Dendritic cell treated with granulocyte-macrophage colony-stimulating factor and Interleukin-4, amounts not matched to agents 40 ng/mL and 50 ng/mL, for 4 days (primary cell): ENCODE measurements at regions not wholly inside any gene's neighbourhood (a gene's known extent, or its start where the extent isn't known, plus 50 kb on each side); places are given as distances from the start of the nearest gene placed in this dataset.

Source experiments
- H3K27ac Mint-ChIP-seq: one replicate; pipeline ENCODE4 v1.8.0; 2022; ENCODE audit warnings: mild to moderate bottlenecking, mixed read lengths
- H3K27me3 Mint-ChIP-seq: one replicate; pipeline ENCODE4 v1.8.0; 2022; ENCODE audit warnings: mild to moderate bottlenecking, mixed read lengths
- H3K36me3 Mint-ChIP-seq: one replicate; pipeline ENCODE4 v1.8.0; 2022; ENCODE audit warnings: low read depth, mixed read lengths
- H3K4me1 Mint-ChIP-seq: one replicate; pipeline ENCODE4 v1.8.0; 2022; ENCODE audit warnings: low read depth, mixed read lengths
- H3K4me3 Mint-ChIP-seq: one replicate; pipeline ENCODE4 v1.8.0; 2022; ENCODE audit warnings: mild to moderate bottlenecking, moderate library complexity, mixed read lengths
- H3K9me3 Mint-ChIP-seq: one replicate; pipeline ENCODE4 v1.8.0; 2022; ENCODE audit warnings: mixed read lengths
- intact Hi-C: fragments of 100-400 bp; cut with micrococcal nuclease; formaldehyde crosslinking; loops from one replicate; pipeline ENCODE4 v1.15.0; 2022

GRCh38 chr11:92382311-92382710 is 157.7 kb downstream of the FAT3 start:
- Mint-ChIP-seq H3K27ac (no peak overlapping the region), H3K9me3 (peaks cover 9% of the 10 kb centered on the region), H3K4me3 (no peak overlapping the region), H3K36me3 (no peaks in the 10 kb centered on the region), H3K4me1 (no peaks in the 10 kb centered on the region), H3K27me3 (no peaks in the 10 kb centered on the region)
- intact Hi-C loops, result no loop called here

GRCh38 chr11:92383430-92383829 is 158.8 kb downstream of the FAT3 start:
- Mint-ChIP-seq H3K4me3 (no peak overlapping the region), H3K4me1 (no peaks in the 10 kb centered on the region), H3K9me3 (peaks cover 9% of the 10 kb centered on the region), H3K27ac (no peak overlapping the region), H3K27me3 (no peaks in the 10 kb centered on the region), H3K36me3 (no peaks in the 10 kb centered on the region)
- intact Hi-C loops, result no loop called here

- no peaks in the 10 kb centered on the region for H3K36me3 Mint-ChIP-seq
- H3K27me3 Mint-ChIP-seq, result no peaks in the 10 kb centered on the region
- H3K9me3 Mint-ChIP-seq, result peaks cover 9% of the 10 kb centered on the region
- intact Hi-C loops, result no loop called here
- no peak overlapping the region for H3K4me3 Mint-ChIP-seq
- H3K4me1 Mint-ChIP-seq, result no peaks in the 10 kb centered on the region
- no peak overlapping the region for H3K27ac Mint-ChIP-seq
These were observed 159.7 kb downstream of the FAT3 start for GRCh38 chr11:92384358-92384757.

- Mint-ChIP-seq H3K4me1 (no peaks in the 10 kb centered on the region), H3K27ac (no peak overlapping the region), H3K9me3 (peaks cover 5% of the 10 kb centered on the region), H3K36me3 (no peaks in the 10 kb centered on the region), H3K27me3 (no peaks in the 10 kb centered on the region), H3K4me3 (no peak overlapping the region)
- intact Hi-C loops, result no loop called here
These were observed 160.2 kb downstream of the FAT3 start for GRCh38 chr11:92384802-92385201.

- no peaks in the 10 kb centered on the region for H3K27me3 Mint-ChIP-seq
- H3K27ac Mint-ChIP-seq, result no peak overlapping the region
- H3K36me3 Mint-ChIP-seq, result no peaks in the 10 kb centered on the region
- H3K4me3 Mint-ChIP-seq, result no peak overlapping the region
- H3K9me3 Mint-ChIP-seq, result no peaks in the 10 kb centered on the region
- intact Hi-C loops, result no loop called here
- H3K4me1 Mint-ChIP-seq, result no peaks in the 10 kb centered on the region
These were observed 162.0 kb downstream of the FAT3 start for GRCh38 chr11:92386577-92386976.

- no peak overlapping the region for H3K4me3 Mint-ChIP-seq
- no peaks in the 10 kb centered on the region for H3K9me3 Mint-ChIP-seq
- no peaks in the 10 kb centered on the region for H3K36me3 Mint-ChIP-seq
- no peaks in the 10 kb centered on the region for H3K27me3 Mint-ChIP-seq
- intact Hi-C loops, result no loop called here
- H3K4me1 Mint-ChIP-seq, result no peaks in the 10 kb centered on the region
- no peak overlapping the region for H3K27ac Mint-ChIP-seq
These were observed 163.2 kb downstream of the FAT3 start for GRCh38 chr11:92387859-92388258.

GRCh38 chr11:92388380-92388779 is 163.8 kb downstream of the FAT3 start:
- no peaks in the 10 kb centered on the region for H3K4me1 Mint-ChIP-seq

GRCh38 chr11:92390783-92391182 is 166.2 kb downstream of the FAT3 start:
- no peak overlapping the region for H3K27ac Mint-ChIP-seq
- H3K4me1 Mint-ChIP-seq, result no peaks in the 10 kb centered on the region
- H3K27me3 Mint-ChIP-seq, result no peaks in the 10 kb centered on the region
- intact Hi-C loops, result no loop called here
- H3K4me3 Mint-ChIP-seq, result no peak overlapping the region
- H3K36me3 Mint-ChIP-seq, result no peaks in the 10 kb centered on the region
- H3K9me3 Mint-ChIP-seq, result no peaks in the 10 kb centered on the region

More at GRCh38 chr11:92388380-92388779, 163.8 kb downstream of the FAT3 start:
- Mint-ChIP-seq H3K27ac (no peak overlapping the region), H3K9me3 (no peaks in the 10 kb centered on the region), H3K4me3 (no peak overlapping the region), H3K36me3 (no peaks in the 10 kb centered on the region), H3K27me3 (no peaks in the 10 kb centered on the region)
- intact Hi-C loops, result no loop called here

GRCh38 chr11:92391364-92391763 is 166.7 kb downstream of the FAT3 start:
- Mint-ChIP-seq H3K9me3 (no peaks in the 10 kb centered on the region), H3K27ac (no peak overlapping the region), H3K4me3 (no peak overlapping the region), H3K36me3 (no peaks in the 10 kb centered on the region), H3K27me3 (no peaks in the 10 kb centered on the region), H3K4me1 (no peaks in the 10 kb centered on the region)
- intact Hi-C loops, result no loop called here

GRCh38 chr11:92391808-92392207 is 167.2 kb downstream of the FAT3 start:
- Mint-ChIP-seq H3K36me3 (no peaks in the 10 kb centered on the region), H3K27ac (no peak overlapping the region), H3K27me3 (no peaks in the 10 kb centered on the region), H3K9me3 (no peaks in the 10 kb centered on the region), H3K4me3 (no peak overlapping the region), H3K4me1 (no peaks in the 10 kb centered on the region)
- intact Hi-C loops, result no loop called here

- Mint-ChIP-seq H3K36me3 (no peaks in the 10 kb centered on the region), H3K4me3 (no peak overlapping the region), H3K9me3 (no peaks in the 10 kb centered on the region)
These were observed 168.6 kb downstream of the FAT3 start for GRCh38 chr11:92393218-92393617.

GRCh38 chr11:92396133-92396532 is 171.5 kb downstream of the FAT3 start:
- intact Hi-C loops, result no loop called here
- Mint-ChIP-seq H3K27me3 (no peaks in the 10 kb centered on the region), H3K36me3 (no peaks in the 10 kb centered on the region), H3K27ac (no peak overlapping the region), H3K9me3 (no peaks in the 10 kb centered on the region), H3K4me1 (no peaks in the 10 kb centered on the region), H3K4me3 (no peak overlapping the region)

More at GRCh38 chr11:92393218-92393617, 168.6 kb downstream of the FAT3 start:
- Mint-ChIP-seq H3K27ac (no peak overlapping the region), H3K4me1 (no peaks in the 10 kb centered on the region), H3K27me3 (no peaks in the 10 kb centered on the region)
- intact Hi-C loops, result no loop called here

- no peaks in the 10 kb centered on the region for H3K36me3 Mint-ChIP-seq
- no peak overlapping the region for H3K4me3 Mint-ChIP-seq
- H3K9me3 Mint-ChIP-seq, result no peaks in the 10 kb centered on the region
- no peaks in the 10 kb centered on the region for H3K4me1 Mint-ChIP-seq
- intact Hi-C loops, result no loop called here
- H3K27me3 Mint-ChIP-seq, result no peaks in the 10 kb centered on the region
- no peak overlapping the region for H3K27ac Mint-ChIP-seq
These were observed 172.7 kb downstream of the FAT3 start for GRCh38 chr11:92397221-92397755.

- no peaks in the 10 kb centered on the region for H3K4me1 Mint-ChIP-seq
- H3K4me3 Mint-ChIP-seq, result no peak overlapping the region
- no peaks in the 10 kb centered on the region for H3K36me3 Mint-ChIP-seq
- H3K27me3 Mint-ChIP-seq, result no peaks in the 10 kb centered on the region
- intact Hi-C loops, result no loop called here
- H3K9me3 Mint-ChIP-seq, result no peaks in the 10 kb centered on the region
- H3K27ac Mint-ChIP-seq, result no peak overlapping the region
These were observed 175.1 kb downstream of the FAT3 start for GRCh38 chr11:92399705-92400104.

GRCh38 chr11:92401520-92401919 is 176.9 kb downstream of the FAT3 start:
- intact Hi-C loops, result no loop called here
- H3K27me3 Mint-ChIP-seq, result no peaks in the 10 kb centered on the region
- H3K27ac Mint-ChIP-seq, result no peak overlapping the region
- no peaks in the 10 kb centered on the region for H3K36me3 Mint-ChIP-seq
- H3K4me3 Mint-ChIP-seq, result no peak overlapping the region
- H3K4me1 Mint-ChIP-seq, result no peaks in the 10 kb centered on the region
- no peaks in the 10 kb centered on the region for H3K9me3 Mint-ChIP-seq
